Nucleus accumbens (tissue), 56 donors: ENCODE measurements at regions not wholly inside any gene's neighbourhood (a gene's known extent, or its start where the extent isn't known, plus 50 kb on each side); places are given as distances from the start of the nearest gene placed in this dataset.

Experiments
- DNase-seq, 56 donors: peaks; one replicate each; lab custom pipeline; 2025; lab: John Stamatoyannopoulos, UW

DNA sequence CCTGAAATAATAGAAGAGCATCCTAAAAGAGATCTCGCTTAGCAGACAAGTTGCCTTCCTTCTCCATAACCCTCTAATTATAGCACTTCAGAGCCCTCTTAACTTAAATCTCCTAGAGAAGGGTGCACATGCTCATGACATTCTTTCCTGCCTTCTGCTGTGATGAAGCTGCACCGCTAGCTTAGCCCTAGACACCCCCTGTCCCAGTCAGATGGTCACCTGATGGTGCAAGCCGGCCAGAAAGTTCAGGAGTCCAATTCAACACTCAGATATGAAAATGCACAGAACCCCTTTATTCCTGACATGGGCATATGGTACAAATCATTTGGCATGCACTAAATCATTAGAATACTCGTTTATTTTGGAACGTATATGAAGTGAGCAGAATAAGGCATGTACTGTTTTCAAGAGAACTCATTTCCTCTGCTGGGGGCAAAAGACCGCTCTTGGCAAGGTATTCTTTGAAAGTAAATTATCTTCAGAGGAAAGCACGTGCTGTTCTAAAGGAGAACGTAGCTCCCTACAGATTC lies 420.4 kb upstream of the PROK2 start:
- DNase-seq = no peak

DNA sequence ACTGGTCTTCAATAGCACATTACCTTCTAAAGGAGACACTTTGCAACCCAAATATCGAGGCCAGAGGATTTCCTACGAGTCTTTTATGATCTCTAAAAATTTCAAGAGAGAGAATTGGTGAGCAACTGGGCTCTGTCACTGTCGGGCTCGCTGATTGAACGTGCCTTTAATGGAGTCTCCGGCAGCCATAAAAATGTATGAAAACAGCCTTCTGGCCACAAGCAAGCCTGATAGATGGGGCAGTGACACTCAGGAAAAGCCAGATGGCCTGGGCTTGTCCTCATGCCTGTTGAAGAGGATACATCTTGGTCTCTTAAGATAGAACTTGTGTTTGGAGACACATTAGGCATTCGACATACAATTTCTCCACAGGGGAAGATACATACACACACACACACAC lies 419.5 kb upstream of the PROK2 start:
- no peak for DNase-seq

DNA sequence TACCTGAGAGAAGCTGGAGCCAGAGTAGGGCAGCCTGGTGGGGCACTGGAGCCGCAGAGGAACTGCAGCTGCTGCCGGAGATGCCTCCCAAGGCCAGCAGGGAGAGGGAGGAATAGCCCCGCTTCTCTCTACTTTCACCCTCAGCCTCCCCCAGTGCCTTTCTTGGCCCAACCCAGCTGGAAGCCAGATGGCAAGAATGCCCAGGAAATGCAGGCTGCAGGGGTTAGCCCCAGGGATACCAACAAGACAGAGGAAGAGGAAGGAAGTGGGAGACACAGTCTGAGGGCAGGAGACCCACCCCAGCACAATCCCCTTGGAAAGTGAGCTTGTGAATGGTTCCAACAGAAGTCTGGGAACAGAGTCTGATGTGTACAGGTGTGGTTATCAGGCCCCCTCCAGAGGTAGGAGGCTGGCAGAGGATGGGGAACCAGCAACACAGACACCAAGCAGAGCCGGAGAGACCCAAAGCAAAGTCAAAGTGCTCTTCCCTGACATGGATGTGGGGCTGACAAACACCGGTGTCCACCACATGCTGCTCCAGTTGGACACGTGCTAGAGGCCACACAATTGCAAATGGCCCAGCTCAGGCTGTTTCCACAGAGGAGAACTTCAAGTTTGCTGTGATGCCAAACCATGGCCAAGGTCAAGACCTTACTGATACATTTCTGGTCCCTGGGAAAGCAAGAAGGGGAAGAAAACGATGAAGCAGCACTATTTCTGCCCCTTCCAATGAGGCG lies 418.8 kb upstream of the PROK2 start:
- DNase-seq = no peak

DNA sequence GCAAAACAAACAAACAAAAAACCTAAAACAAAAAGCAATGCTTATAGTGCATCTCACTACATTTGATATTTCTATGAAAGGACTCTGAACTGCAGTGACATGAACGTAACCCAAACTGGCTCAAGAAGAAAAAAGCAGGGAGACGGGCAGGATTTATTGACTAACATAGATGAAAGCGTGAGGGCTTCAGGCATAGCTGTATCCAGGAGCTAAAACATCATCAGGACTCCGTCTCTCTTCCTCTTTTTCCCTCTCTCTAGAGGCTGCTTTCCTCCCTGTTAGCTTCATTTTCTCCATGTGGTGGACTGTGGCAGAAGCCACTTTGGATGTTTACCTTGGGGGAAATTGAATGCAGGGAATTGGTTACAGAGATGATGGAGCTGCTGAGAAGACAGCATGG lies 418.2 kb upstream of the PROK2 start:
- no peak for DNase-seq

DNA sequence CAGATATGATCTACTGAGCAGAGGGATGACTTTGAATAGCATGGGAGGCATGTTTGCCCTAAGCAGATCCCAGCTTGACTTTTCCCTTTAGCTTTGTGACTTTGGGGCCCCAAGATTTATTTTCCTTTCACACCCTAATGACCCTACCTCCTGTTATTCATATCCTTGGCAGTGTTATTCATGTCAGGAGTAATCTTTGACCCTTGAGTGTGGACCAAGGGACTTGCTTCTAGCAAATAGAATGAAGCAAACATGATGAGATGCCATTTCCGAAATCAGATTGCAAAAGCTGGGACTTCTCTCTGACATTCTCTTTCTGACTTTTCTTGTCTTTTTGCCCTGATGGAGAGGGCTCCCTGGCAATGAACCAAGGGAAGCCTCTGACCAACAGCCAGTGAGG lies 415.4 kb upstream of the PROK2 start:
- no peak for DNase-seq

DNA sequence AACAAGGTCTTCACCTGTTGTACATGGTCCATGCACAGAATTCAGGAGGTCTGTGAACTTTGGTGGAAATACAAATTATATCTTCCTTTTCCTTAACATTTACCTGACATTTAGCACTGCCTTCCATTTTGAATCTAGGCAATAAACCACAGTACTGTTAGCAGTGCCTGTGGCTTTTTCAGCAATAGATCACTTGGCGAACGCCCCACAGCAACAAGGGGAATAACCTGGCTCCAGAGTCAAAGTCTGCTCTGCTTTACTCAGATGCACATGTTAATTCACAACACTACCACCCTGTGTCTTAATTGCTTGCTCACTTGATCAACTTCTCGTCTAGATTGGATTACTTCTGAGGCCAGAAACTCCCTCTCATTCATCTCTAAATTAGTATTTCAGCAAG lies 414.6 kb upstream of the PROK2 start:
- no peak for DNase-seq

DNA sequence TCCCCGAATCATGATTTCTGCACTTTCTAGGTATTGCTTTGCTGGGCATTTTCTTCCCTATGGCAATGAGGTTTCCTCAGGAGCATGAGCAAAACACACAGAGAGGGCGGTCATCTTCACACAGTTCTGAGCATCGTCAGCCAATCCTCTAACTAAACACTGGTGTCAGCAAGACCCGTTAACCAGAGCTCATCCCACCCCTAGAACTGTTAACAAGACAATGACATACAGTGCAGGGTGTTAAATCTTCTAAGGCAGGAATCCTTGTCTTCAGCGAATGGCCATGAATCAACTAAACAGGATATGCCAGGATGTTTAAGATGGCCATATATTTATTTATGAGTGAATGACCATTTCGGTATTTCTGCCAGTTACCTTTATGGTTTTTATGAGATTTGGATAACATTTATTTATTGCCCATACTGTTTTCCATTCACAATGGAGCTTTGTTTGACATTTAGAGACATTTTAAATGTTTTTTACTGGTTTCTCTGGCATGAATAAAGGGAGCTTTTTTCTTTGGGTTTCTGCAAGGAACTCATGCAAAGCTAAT lies 411.5 kb upstream of the PROK2 start:
- no peak for DNase-seq

DNA sequence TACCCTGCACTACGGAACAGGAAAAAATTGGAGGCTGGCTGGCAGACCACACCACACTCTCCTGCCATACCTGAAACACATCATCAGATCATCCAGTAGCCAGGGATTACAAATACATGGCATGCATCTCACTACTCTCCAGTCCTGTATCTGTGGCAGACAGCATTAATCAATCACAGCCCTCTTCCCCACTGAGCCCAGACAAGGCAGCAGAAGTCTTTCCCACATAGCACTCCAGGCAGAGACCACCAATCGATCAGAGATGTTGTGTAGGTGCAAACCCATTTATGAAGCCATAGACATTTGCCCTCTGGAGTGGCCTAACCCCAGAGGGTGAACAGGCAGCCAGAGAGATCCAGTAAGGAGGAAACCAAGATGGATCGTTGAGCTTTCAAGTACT lies 410.9 kb upstream of the PROK2 start:
- DNase-seq = no peak

DNA sequence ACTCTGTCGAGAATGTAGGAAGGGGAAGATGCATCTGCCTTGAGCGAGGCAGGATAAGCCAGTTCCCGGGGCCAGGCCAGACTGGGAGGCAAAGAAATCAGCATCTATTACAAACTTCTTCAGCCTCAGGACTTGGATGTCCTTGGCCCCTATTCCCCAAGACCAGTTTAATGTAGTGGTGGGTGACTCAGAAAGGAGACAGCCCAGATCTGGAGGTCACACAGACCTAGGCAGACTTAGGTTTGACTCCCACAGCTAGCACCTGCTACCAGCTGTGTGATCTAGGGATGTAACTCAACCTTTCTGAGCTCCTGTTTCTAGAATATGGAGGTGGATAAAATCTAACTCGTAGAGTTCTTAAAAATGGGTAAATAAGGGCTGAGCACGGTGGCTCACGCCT lies 409.5 kb upstream of the PROK2 start:
- no peak for DNase-seq

DNA sequence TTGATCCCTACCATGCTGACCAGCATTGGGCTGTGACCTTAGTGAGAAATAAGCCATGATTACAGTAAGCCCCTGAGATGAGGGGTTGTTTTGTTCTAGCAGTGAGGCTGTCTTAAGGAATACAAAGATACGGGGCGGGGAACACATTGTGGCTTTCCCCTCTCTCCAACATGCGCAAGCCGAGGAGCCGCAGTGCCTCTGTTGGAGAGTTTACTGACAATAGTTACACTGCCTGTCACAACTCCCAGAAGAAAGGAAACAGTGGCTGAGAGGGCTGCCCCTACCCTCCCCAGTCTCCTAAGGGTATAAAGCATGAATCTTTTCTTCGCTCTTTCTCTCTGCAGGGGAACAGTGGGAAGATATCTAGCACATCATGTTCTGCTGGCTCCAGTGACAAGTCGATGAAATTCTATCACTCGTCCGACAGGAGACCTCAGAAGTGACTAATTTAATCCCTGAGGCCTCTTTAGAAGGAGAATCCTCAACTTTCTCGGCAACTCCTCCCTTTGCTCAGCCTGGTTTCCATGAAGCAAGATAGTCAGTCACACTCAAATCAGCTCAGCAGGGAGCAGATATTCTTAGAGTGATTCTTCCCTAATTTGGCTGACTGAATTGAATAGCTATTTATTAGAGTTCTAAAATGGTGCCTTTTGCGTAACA lies 409.0 kb upstream of the PROK2 start:
- peak in 1 of 56 donors; percentile 10 for DNase-seq

DNA sequence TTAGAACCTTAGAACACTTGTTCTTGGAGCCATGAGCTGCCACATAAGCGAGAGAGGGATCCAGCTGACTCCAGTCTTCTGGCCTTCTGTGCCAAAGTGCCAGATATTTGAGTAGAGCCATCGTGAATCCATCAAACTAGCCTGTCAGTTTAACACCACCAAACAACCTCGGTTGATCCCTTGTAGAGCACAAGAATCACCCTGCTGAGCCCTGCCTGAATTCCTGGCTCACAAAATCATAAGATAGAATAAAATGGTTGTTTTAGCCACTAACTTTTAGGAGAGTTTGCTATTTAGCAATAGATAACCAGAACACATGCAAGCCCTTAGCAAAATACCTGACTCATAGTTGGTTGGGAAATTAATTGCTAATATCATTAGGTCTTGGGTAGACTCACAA lies 407.6 kb upstream of the PROK2 start:
- DNase-seq = no peak

DNA sequence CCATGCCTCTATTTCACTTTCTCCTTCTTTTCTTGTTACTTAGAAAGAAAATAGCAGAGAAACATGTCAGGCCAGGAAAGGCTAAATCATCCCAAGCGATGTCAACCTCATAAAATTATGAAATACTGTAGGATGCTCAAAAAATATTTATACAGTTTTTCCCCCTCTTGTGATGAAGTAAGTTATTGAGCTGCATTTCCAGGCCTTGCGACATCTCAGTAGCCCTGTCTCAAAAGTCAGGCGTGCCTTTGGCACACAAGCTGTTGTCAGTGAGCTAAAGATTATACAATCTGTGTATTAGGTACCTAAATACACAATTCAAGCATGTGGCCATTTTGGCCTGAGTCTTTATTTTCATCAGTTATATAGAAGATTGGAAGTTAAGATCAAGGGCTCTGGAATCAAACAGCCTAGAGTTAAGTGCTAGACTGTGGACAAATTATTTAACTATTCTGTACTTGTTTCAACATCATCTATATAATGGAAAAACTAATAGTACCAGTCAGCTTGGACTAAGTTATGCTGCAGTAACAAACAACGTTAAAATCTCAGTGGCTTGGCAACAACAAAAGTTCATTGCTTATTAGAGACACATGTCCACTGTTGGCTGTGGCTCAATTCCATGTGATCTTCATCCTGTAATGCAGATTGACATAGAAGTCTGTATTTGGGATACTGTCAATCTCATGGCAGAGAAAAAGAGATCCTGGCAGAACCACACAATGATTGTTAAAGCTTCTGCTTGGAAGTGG lies 406.4 kb upstream of the PROK2 start:
- no peak for DNase-seq

DNA sequence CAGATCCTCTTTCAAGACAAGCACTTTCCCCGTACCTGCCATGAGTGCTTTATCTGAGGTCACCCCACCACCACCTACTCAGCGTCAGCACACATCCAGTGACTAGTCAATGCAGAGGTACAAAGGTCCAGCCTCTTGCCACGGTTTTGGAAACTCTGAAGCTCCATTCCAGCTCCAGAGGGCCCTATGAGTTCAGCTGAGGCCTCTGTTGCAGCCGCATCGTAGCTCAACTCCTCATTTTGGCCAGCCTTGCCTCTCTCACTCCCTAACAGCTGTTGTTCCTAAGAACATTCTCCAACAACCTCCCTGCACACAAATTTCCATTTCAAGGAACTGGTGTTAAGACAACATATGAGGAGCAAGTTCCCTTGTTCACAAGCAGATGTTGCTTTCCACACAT lies 405.1 kb upstream of the PROK2 start:
- DNase-seq = no peak

DNA sequence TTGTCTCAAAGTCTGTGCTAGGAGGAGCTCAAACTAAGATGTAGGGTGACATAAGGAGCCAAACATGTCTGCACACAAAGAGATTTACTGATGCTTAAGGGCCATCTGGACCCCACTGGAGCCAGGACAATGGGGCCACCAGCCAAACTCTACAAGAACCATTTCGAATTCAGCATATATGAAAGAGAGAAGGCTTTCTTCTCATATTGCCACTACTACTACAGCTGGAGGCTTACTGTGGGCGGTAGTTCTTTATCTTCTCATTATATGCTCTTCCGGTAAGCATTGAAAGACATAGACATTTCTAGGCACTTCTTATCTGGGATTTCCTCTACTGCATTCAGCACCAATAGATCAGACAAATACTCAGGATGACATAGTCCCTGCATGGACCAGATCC lies 404.4 kb upstream of the PROK2 start:
- DNase-seq = peak in 13 of 56 donors; percentile 7 to 49 (median 20)

DNA sequence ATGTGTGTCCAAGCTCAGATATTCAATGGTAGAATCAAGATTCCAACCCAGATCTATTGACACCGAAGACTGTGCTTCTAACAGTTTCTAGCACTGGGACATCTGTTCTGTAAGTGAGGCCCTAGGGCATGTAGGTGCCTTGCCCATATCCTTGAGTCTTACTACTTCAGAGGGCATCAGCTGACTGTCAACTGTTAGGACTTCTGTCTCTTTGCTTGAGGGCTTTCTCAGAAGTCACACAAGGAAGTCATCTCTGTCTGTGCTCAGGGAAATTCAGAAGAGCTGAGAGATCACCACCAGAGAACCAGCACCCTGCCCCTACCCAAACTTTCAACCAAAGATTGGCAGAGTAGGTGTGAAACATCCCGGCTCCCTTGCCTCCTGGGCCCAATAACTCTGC lies 403.6 kb upstream of the PROK2 start:
- no peak for DNase-seq

DNA sequence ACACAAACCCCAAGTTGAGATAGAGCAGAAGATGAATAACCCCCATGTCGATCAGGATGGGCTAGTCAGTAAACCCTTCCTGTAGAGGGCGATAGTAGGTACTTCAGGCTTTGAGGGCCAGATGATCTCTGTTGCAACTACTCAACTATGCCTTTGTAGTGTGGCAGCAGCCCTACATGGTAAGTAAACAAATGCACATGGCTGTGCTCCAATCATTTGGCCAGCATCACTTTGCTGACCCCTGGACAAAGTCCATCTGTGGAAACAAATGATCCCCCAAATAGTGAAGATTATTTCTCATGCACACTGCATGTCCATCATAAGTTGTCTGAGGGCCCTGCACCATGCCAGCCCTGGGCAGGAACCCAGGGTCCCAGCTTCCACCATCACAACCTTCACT lies 402.2 kb upstream of the PROK2 start:
- DNase-seq = no peak

DNA sequence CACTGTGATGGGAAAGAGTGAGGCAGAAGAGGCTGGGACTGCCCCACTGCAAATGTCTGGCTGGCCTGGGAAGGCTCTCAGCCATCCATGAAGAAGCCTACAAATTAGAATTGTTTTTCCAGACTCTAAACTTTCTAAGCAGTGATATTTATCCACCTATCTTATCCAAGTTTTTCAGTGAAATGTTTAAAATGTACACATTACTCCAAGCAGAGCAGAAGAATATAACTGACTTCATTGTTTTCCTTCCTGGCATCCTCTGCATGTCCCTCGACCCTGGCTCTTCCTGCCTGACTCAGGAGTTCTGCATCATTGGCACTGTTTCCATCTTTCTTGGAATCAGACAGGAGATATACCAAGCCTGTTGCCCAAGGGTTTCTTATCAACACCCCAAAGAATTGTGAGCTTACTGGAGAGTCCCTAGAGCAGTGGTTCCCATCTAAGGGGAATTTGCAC lies 401.5 kb upstream of the PROK2 start:
- no peak for DNase-seq

DNA sequence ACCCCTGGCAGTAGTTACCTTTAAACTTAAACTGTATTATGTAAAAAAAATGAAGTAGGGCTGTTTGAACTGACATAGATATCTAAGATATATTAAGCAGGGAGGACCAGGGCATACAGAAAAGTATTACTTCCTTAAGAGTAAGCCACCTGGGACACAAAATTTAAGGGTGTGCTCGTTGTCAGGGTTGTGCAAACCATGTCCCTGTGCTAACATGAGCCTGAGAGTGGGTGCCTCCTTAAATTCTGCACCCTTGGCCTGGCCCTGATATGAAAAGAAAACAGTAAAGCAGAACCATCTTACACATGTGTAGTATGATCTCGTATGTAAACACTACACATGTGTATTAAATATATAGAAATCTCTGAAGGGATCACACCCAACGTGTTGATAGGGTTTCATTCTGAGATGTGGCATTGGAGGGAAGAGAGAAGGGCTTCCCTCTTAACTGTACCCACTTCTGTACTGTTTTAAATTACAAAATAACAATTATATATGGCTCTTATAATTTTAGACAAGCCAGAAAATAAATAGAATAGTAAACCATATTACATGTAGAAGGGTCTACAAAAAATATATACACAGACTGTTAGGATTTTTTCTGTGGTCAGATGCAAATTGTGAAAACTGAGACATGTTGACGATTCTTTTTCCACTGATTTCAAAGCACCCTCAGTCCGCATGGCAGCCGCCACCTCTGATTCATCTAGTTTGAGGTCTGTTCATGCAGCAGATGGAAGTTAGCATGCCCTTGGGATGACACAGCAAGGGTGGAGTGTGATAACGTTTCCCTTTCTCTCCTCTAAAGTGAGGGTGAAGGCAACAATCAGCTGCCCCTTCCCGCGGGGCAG lies 400.8 kb upstream of the PROK2 start:
- DNase-seq = no peak

DNA sequence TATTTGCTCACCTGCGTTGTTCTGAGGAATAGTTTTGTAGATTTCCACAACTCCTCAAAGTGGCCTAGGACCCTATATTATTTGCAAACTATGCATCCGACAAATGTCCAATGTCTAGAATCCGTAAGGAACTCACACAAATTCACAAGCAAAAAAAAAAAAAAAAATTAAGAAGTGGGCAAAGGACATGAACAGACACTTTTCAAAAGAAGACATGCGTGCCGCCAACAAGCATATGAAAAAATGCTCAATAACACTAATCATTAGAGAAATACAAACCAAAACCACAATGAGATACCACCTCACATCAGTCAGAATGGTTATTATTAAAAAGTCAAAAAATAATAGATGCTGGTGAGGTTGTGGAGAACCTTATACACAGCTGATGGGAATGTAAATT lies 398.5 kb upstream of the PROK2 start:
- no peak for DNase-seq

DNA sequence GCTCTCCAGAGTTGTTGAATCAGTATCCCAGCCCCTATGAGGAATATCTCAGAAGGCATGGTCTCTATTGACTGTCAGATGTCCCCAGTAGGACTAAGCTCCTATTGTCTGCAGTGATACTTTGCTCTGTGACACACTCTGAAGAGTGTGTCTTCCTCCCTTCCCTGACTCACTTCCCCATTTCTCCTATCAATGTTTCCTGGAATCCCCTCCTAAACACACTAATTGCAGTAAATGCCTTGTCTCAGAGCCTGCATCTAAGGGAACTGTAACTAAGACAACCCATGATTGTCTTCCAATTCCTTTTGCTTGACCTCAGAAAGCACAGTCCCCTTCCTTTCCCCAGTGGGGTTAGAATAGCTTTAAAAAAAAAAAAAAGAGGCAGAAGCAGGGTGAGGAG lies 397.3 kb upstream of the PROK2 start:
- DNase-seq = no peak
